WERI-Rb-1 (cell line): ENCODE measurements at regions not wholly inside any gene's neighbourhood (a gene's known extent, or its start where the extent isn't known, plus 50 kb on each side); places are given as distances from the start of the nearest gene placed in this dataset.

Experiments
- DNase-seq: peaks from one replicate; pipeline ENCODE4 v3.0.0-alpha.2; 2020
- H3K27ac ChIP-seq: fragments of 250-450 bp; sonication (Bioruptor Pico); 2 replicates; pipeline ENCODE4 v1.5.1; 2020; ENCODE audit warnings: mild to moderate bottlenecking, moderate library complexity
- H3K27me3 ChIP-seq: fragments of 250-450 bp; sonication (Bioruptor Pico); 2 replicates; pipeline ENCODE4 v1.5.1; 2021; ENCODE audit warnings: mild to moderate bottlenecking, low read depth, moderate library complexity; ENCODE audit not compliant: insufficient read depth, severe bottlenecking
- H3K36me3 ChIP-seq: fragments of 250-450 bp; sonication (Bioruptor Pico); 2 replicates; pipeline ENCODE4 v1.5.1; 2020; ENCODE audit warnings: mild to moderate bottlenecking, moderate library complexity
- H3K4me3 ChIP-seq: 2 replicates; pipeline ENCODE4 v1.5.1; 2011; ENCODE audit warnings: low read depth, mild to moderate bottlenecking, control low read depth, low read length
- H3K9me3 ChIP-seq: fragments of 250-450 bp; sonication (Bioruptor Pico); 2 replicates; pipeline ENCODE4 v1.5.1; 2021; ENCODE audit warnings: mild to moderate bottlenecking, moderate library complexity; ENCODE audit not compliant: severe bottlenecking
- TF ChIP-seq, protein P1 (sequence below): IDR thresholded peaks from 2 replicates; pipeline ENCODE4 v1.5.1; 2011; ENCODE audit warnings: low read depth, mild to moderate bottlenecking, control low read depth, inconsistent platforms, low read length

DNA sequence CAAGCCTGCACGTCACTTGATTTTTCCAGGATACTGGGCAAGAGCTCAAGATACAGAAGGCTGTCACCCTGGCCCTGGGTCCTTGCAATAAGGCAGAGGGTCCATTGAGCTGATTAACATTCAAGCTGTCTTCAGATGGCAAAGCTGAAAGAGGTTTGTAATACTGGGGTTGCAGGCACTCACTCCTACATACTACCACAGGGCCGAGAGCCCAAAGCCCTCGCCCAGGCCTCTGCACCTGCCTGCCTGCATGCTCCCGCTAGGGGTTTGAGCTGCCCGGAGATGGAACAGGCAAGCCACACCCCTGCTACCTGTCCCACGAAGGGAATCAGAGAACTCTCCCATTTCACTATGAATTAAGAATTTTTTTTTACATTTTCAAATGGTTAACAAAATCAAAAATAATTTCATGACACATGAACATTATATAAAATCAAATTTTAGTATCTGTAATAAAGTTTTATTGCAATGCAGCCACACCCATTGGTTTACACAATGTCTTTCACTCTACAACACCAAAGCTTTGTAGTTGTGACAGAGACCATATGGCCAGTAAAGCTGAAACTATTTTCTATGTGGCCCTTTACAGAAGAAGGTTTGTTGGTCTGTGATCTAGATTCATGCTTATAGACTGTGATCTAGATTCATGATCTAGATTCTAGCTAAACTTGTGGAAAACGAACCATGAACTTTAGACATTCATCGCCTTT lies 530.4 kb upstream of the IGFBP7 start:
- DNase-seq: no peak
- TF ChIP-seq, protein P1, sequence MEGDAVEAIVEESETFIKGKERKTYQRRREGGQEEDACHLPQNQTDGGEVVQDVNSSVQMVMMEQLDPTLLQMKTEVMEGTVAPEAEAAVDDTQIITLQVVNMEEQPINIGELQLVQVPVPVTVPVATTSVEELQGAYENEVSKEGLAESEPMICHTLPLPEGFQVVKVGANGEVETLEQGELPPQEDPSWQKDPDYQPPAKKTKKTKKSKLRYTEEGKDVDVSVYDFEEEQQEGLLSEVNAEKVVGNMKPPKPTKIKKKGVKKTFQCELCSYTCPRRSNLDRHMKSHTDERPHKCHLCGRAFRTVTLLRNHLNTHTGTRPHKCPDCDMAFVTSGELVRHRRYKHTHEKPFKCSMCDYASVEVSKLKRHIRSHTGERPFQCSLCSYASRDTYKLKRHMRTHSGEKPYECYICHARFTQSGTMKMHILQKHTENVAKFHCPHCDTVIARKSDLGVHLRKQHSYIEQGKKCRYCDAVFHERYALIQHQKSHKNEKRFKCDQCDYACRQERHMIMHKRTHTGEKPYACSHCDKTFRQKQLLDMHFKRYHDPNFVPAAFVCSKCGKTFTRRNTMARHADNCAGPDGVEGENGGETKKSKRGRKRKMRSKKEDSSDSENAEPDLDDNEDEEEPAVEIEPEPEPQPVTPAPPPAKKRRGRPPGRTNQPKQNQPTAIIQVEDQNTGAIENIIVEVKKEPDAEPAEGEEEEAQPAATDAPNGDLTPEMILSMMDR: no peak

DNA sequence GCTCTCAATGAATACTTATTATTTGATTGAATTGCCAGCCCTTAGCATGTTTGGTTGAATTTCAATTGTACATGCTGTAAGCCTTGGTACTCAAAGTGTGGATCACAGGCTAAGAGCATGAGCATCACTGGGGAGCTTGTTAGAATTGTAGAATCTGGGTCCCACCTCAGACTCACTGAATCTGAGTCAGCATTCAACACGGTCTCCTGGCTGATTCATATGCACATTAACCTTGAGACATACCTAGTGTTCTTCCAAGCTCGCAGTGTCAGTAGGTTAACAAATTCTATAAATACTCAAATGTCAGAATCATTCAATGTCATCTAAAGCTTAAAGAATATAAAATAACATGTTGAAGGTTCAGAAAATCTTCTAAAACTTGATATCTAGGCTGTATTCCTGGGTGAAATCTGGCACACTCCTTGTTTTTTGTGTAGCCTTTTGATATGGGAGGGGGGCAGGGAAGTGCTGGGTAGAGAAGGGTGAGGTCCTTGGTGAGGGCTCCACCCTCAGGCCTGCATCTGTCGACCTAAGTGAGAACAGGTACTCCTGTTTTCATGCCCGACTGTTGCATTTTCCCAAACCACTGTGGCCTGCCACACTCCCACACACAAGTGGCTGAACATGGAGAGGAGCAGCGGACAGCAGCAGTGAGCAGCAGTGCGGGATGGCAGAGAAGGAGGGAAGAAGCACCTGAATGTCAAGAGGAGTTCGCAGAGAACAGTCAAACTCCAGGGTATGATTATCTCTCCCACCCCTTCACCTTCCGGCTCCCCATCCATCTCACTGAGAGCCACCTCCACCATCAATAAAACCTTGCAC lies 529.6 kb upstream of the IGFBP7 start:
- no peak overlapping the region for H3K4me3 ChIP-seq
- no peak overlapping the region for H3K27ac ChIP-seq
- no peaks in the 10 kb centered on the region for H3K27me3 ChIP-seq
- H3K9me3 ChIP-seq: no peaks in the 10 kb centered on the region
- TF ChIP-seq, protein P1: no peak
- DNase-seq: no peak
- no peaks in the 10 kb centered on the region for H3K36me3 ChIP-seq

More for the DNA sequence above, 530.4 kb upstream of the IGFBP7 start:
- Histone ChIP-seq H3K27ac (no peak overlapping the region), H3K9me3 (no peaks in the 10 kb centered on the region), H3K36me3 (no peaks in the 10 kb centered on the region), H3K27me3 (no peaks in the 10 kb centered on the region), H3K4me3 (no peak overlapping the region)

DNA sequence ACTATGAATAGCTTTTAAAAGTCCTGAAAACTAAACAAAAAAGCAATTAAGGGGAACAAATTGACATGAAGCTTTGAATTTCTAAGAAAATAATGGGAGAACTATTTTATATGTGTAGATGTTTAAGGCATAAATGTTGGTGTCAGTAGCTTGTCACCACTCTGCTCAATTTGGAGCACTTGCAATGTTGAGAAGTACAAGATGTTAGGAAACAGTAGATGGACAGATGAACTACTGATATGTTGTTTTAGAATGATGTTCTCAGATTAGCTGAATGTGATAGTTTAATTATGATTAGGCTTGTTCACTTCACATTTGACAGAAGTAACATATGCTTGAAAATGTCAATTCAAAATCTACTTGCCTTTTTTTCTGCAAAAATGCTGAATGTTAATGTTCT lies 525.7 kb upstream of the IGFBP7 start:
- TF ChIP-seq, protein P1: no peak
- DNase-seq: no peak

DNA sequence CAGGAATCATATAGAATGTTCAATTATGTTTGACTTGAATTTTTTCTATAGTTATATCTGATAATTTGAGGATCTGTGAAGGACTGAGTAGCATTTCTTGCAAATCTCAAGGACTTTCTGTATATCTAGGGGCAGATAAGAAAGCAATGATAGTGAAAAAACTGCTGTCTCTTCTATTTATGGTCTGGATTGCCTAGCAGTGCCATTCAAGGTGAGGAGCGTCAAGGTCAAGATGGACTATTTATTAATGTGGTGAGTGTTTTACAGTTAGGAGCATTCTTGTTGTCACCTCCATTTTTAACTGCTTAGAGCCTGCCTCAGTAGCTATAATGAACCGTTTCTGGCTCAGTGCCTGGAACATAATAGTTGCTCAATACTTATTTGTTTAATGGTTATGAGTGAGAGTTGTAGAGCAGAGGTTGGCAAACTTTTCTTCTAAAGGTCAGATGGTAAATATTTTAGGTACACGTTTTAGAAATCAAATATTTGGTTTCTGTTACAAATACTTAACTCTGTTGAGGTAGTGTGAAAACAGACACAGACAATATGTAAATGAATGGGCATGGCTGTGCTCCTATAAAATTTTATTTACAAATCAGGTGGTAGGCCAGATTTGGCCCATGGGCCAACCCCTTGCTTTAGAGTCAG lies 523.2 kb upstream of the IGFBP7 start:
- Histone ChIP-seq H3K27ac (no peak overlapping the region), H3K36me3 (no peaks in the 10 kb centered on the region), H3K9me3 (no peaks in the 10 kb centered on the region), H3K4me3 (no peak overlapping the region), H3K27me3 (no peaks in the 10 kb centered on the region)
- DNase-seq: no peak
- TF ChIP-seq, protein P1: no peak

More for the DNA sequence above, 525.7 kb upstream of the IGFBP7 start:
- Histone ChIP-seq H3K27ac (no peak overlapping the region), H3K9me3 (no peaks in the 10 kb centered on the region), H3K4me3 (no peak overlapping the region), H3K27me3 (no peaks in the 10 kb centered on the region), H3K36me3 (no peaks in the 10 kb centered on the region)

DNA sequence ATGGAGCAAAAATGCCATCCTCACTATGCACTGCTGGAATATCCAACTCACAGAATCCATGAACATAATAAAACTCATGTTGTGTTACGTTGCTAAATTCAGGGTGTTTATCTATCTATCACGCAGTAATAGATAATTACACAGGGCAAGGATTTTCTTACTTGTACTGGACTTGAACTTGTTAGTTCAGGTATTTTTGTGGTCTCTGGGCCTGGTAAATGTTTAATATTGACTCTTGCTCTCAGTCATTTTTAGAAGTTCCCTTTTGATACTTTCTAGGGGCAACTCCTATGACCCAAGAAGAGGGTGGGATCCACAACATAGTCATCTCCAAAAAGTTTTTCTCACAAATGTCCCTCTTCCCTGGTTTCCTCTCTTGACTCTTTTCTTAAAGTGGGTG lies 522.4 kb upstream of the IGFBP7 start:
- no peak for DNase-seq
- Histone ChIP-seq H3K36me3 (no peaks in the 10 kb centered on the region), H3K27me3 (no peaks in the 10 kb centered on the region), H3K9me3 (no peaks in the 10 kb centered on the region), H3K27ac (no peak overlapping the region), H3K4me3 (no peak overlapping the region)
- TF ChIP-seq, protein P1: no peak
